ENCODE measurements at regions not wholly inside any gene's neighbourhood (a gene's known extent, or its start where the extent isn't known, plus 50 kb on each side); places are given as distances from the start of the nearest gene placed in this dataset.
"Not testable (repeated sequence)": the region's sequence is repeated elsewhere in the genome, so short reads cannot be mapped to it uniquely, and the experiment has no call there.

GRCh38 chr7:106499897-106500296, 161.1 kb downstream of the CCDC71L start:
- H3K27me3 ChIP-seq (ENCODE audit: insufficient read depth, low read length): no peaks in the 10 kb centered on the region
- H4K12ac ChIP-seq (ENCODE audit: low read depth, low read length): no peak overlapping the region

DNA sequence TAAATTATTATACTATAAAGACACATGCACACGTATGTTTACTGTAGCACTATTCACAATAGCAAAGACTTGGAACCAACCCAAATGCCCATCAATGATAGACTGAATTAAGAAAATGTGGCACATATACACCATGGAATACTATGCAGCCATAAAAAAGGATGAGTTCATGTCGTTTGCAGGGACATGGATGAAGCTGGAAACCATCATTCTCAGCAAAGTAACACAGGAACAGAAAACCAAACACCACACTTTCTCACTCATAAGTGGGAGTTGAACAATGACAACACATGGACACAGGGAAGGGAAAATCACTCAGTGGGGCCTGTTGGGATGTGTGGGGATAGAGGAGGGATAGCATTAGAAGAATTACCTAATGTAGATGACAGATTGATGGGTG, 163.0 kb downstream of the CCDC71L start:
- H3K14ac ChIP-seq (ENCODE audit: low read length); H4K91ac ChIP-seq (ENCODE audit: low read depth, low read length); H2BK12ac ChIP-seq (ENCODE audit: low read length); H3K18ac ChIP-seq (ENCODE audit: low read length); H2AFZ ChIP-seq (ENCODE audit: insufficient read depth, low read length, poor library complexity); H4K8ac ChIP-seq (ENCODE audit: low read depth, low read length); H3K79me2 ChIP-seq (ENCODE audit: control insufficient read depth, insufficient read depth, low read length, poor library complexity); H3K9ac ChIP-seq (ENCODE audit: low read length); H3K4me3 ChIP-seq (ENCODE audit: low read depth, low read length); H3K4ac ChIP-seq (ENCODE audit: low read depth, low read length); H2BK5ac ChIP-seq (ENCODE audit: low read depth, low read length, poor library complexity); H3K4me2 ChIP-seq (ENCODE audit: low read length); H3K36me3 ChIP-seq (ENCODE audit: control insufficient read depth in 1 of 2, insufficient read depth in 2 of 2, low read length in 2 of 2); H3K4me1 ChIP-seq (ENCODE audit: control insufficient read depth in 1 of 2, insufficient read depth in 2 of 2, low read length in 2 of 2); H3K23ac ChIP-seq (ENCODE audit: low read length); H3K9me3 ChIP-seq (ENCODE audit: insufficient read depth, low read depth, low read length); H3K27me3 ChIP-seq (ENCODE audit: insufficient read depth, low read length); H3K79me1 ChIP-seq (ENCODE audit: low read length); H2AK5ac ChIP-seq (ENCODE audit: low read length); DNase-seq; H4K12ac ChIP-seq (ENCODE audit: low read depth, low read length); H3K27ac ChIP-seq (ENCODE audit: low read depth, low read length); H2BK120ac ChIP-seq (ENCODE audit: insufficient read depth, low read length, poor library complexity): not testable (repeated sequence)
- WGBS (ENCODE audit: extremely low coverage, insufficient coverage, insufficient read length): no CpG with 5 or more reads among the region's 2 CpGs

More at GRCh38 chr7:106499897-106500296, 161.1 kb downstream of the CCDC71L start:
- no peak for DNase-seq
- no peak overlapping the region for H3K4ac ChIP-seq (ENCODE audit: low read depth, low read length)
- no peak overlapping the region for H4K91ac ChIP-seq (ENCODE audit: low read depth, low read length)
- no peaks in the 10 kb centered on the region for H3K79me2 ChIP-seq (ENCODE audit: control insufficient read depth, insufficient read depth, low read length, poor library complexity)
- no peak overlapping the region for H3K9ac ChIP-seq (ENCODE audit: low read length)
- no peak overlapping the region for H3K18ac ChIP-seq (ENCODE audit: low read length)
- no peak overlapping the region for H2BK5ac ChIP-seq (ENCODE audit: low read depth, low read length, poor library complexity)
- H2AK5ac ChIP-seq (ENCODE audit: low read length): no peak overlapping the region
- H3K9me3 ChIP-seq (ENCODE audit: insufficient read depth, low read depth, low read length): no peaks in the 10 kb centered on the region
- H3K27ac ChIP-seq (ENCODE audit: low read depth, low read length): no peak overlapping the region
- no peaks in the 10 kb centered on the region for H3K4me1 ChIP-seq (ENCODE audit: control insufficient read depth in 1 of 2, insufficient read depth in 2 of 2, low read length in 2 of 2)
- no peak overlapping the region for H3K23ac ChIP-seq (ENCODE audit: low read length)
- no peak overlapping the region for H3K4me3 ChIP-seq (ENCODE audit: low read depth, low read length)
- WGBS (ENCODE audit: extremely low coverage, insufficient coverage, insufficient read length): no CpG with 5 or more reads among the region's 4 CpGs
- H3K36me3 ChIP-seq (ENCODE audit: control insufficient read depth in 1 of 2, insufficient read depth in 2 of 2, low read length in 2 of 2): no peaks in the 10 kb centered on the region
- no peak overlapping the region for H2AFZ ChIP-seq (ENCODE audit: insufficient read depth, low read length, poor library complexity)
- H2BK120ac ChIP-seq (ENCODE audit: insufficient read depth, low read length, poor library complexity): no peak overlapping the region
- no peak overlapping the region for H2BK12ac ChIP-seq (ENCODE audit: low read length)
- H3K79me1 ChIP-seq (ENCODE audit: low read length): no peaks in the 10 kb centered on the region
- no peak overlapping the region for H3K14ac ChIP-seq (ENCODE audit: low read length)
- H3K4me2 ChIP-seq (ENCODE audit: low read length): no peak overlapping the region
- H4K8ac ChIP-seq (ENCODE audit: low read depth, low read length): no peak overlapping the region

- Histone ChIP-seq H4K8ac (ENCODE audit: low read depth, low read length) (no peak overlapping the region), H3K79me2 (ENCODE audit: control insufficient read depth, insufficient read depth, low read length, poor library complexity) (no peaks in the 10 kb centered on the region), H3K79me1 (ENCODE audit: low read length) (no peaks in the 10 kb centered on the region), H2BK5ac (ENCODE audit: low read depth, low read length, poor library complexity) (no peak overlapping the region), H4K12ac (ENCODE audit: low read depth, low read length) (no peak overlapping the region), H3K9ac (ENCODE audit: low read length) (no peak overlapping the region), H3K4me1 (ENCODE audit: control insufficient read depth in 1 of 2, insufficient read depth in 2 of 2, low read length in 2 of 2) (no peaks in the 10 kb centered on the region), H2AK5ac (ENCODE audit: low read length) (no peak overlapping the region), H3K9me3 (ENCODE audit: insufficient read depth, low read depth, low read length) (no peaks in the 10 kb centered on the region), H3K27ac (ENCODE audit: low read depth, low read length) (no peak overlapping the region), H2BK120ac (ENCODE audit: insufficient read depth, low read length, poor library complexity) (no peak overlapping the region), H4K91ac (ENCODE audit: low read depth, low read length) (no peak overlapping the region), H3K4me2 (ENCODE audit: low read length) (no peak overlapping the region), H2AFZ (ENCODE audit: insufficient read depth, low read length, poor library complexity) (no peak overlapping the region), H2BK12ac (ENCODE audit: low read length) (no peak overlapping the region), H3K4me3 (ENCODE audit: low read depth, low read length) (no peak overlapping the region), H3K23ac (ENCODE audit: low read length) (no peak overlapping the region), H3K14ac (ENCODE audit: low read length) (no peak overlapping the region), H3K18ac (ENCODE audit: low read length) (no peak overlapping the region), H3K27me3 (ENCODE audit: insufficient read depth, low read length) (no peaks in the 10 kb centered on the region), H3K4ac (ENCODE audit: low read depth, low read length) (no peak overlapping the region), H3K36me3 (ENCODE audit: control insufficient read depth in 1 of 2, insufficient read depth in 2 of 2, low read length in 2 of 2) (no peaks in the 10 kb centered on the region)
- DNase-seq: no peak
- WGBS (ENCODE audit: extremely low coverage, insufficient coverage, insufficient read length): no CpG with 5 or more reads among the region's 9 CpGs
These were observed 167.8 kb downstream of the CCDC71L start for GRCh38 chr7:106493041-106493731.

DNA sequence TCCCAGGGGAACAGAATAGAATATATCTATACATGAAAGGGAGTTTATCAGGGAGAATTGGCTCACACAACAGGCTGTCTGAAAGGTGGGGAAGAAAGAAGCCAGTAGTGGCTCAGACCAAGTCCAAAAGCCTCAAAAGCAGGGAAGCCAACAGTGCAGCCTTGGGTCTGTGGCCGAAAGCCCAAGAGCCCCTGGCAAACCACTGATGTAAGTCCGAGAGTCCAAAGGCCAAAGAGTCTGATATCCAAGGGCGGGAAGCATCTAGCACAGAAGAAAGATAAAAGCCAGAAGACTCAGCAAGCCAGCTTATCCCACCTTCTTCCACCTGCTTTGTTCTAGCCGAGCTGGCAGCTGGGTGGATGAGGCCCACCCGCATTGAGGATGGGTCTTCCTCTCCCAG, 172.5 kb downstream of the CCDC71L start:
- Histone ChIP-seq H2BK120ac (ENCODE audit: insufficient read depth, low read length, poor library complexity) (no peak overlapping the region), H3K27me3 (ENCODE audit: insufficient read depth, low read length) (no peaks in the 10 kb centered on the region), H3K23ac (ENCODE audit: low read length) (no peak overlapping the region), H3K36me3 (ENCODE audit: control insufficient read depth in 1 of 2, insufficient read depth in 2 of 2, low read length in 2 of 2) (no peaks in the 10 kb centered on the region), H3K79me2 (ENCODE audit: control insufficient read depth, insufficient read depth, low read length, poor library complexity) (no peaks in the 10 kb centered on the region), H2BK5ac (ENCODE audit: low read depth, low read length, poor library complexity) (no peak overlapping the region), H3K4me1 (ENCODE audit: control insufficient read depth in 1 of 2, insufficient read depth in 2 of 2, low read length in 2 of 2) (no peaks in the 10 kb centered on the region), H3K4me2 (ENCODE audit: low read length) (no peak overlapping the region), H3K79me1 (ENCODE audit: low read length) (no peaks in the 10 kb centered on the region), H4K91ac (ENCODE audit: low read depth, low read length) (no peak overlapping the region), H4K8ac (ENCODE audit: low read depth, low read length) (no peak overlapping the region), H2AFZ (ENCODE audit: insufficient read depth, low read length, poor library complexity) (no peak overlapping the region), H3K4me3 (ENCODE audit: low read depth, low read length) (no peak overlapping the region), H3K9me3 (ENCODE audit: insufficient read depth, low read depth, low read length) (no peaks in the 10 kb centered on the region), H4K12ac (ENCODE audit: low read depth, low read length) (no peak overlapping the region), H3K9ac (ENCODE audit: low read length) (no peak overlapping the region), H3K18ac (ENCODE audit: low read length) (no peak overlapping the region), H3K4ac (ENCODE audit: low read depth, low read length) (no peak overlapping the region), H3K27ac (ENCODE audit: low read depth, low read length) (no peak overlapping the region), H2AK5ac (ENCODE audit: low read length) (no peak overlapping the region), H2BK12ac (ENCODE audit: low read length) (no peak overlapping the region), H3K14ac (ENCODE audit: low read length) (no peak overlapping the region)
- no peak for DNase-seq
- no CpG with 5 or more reads among the region's 5 CpGs for WGBS (ENCODE audit: extremely low coverage, insufficient coverage, insufficient read length)
